ENCODE measurements at regions not wholly inside any gene's neighbourhood (a gene's known extent, or its start where the extent isn't known, plus 50 kb on each side); places are given as distances from the start of the nearest gene placed in this dataset.

- WGBS (ENCODE audit: insufficient coverage, insufficient read length): no CpG with 5 or more reads among the region's 3 CpGs
- no peaks in the 10 kb centered on the region for H3K4me1 ChIP-seq (ENCODE audit: control insufficient read depth, insufficient read depth, low read length)
- DNase-seq (ENCODE audit: low read depth, low spot score): no peak
- no peaks in the 10 kb centered on the region for H3K9me3 ChIP-seq (ENCODE audit: control insufficient read depth, insufficient read depth, low read length)
- no peak overlapping the region for H3K4me3 ChIP-seq (ENCODE audit: low read length)
- no peak overlapping the region for H3K27ac ChIP-seq (ENCODE audit: low read length)
- no peaks in the 10 kb centered on the region for H3K36me3 ChIP-seq (ENCODE audit: control insufficient read depth, insufficient read depth, low read length)
- no peaks in the 10 kb centered on the region for H3K27me3 ChIP-seq (ENCODE audit: control insufficient read depth, insufficient read depth, low read length)
Measured at GRCh38 chr1:65691972-65692371, 100.7 kb upstream of the PDE4B start.

- H3K27ac ChIP-seq (ENCODE audit: low read length): no peak overlapping the region
- H3K4me3 ChIP-seq (ENCODE audit: low read length): no peak overlapping the region
- no peaks in the 10 kb centered on the region for H3K36me3 ChIP-seq (ENCODE audit: control insufficient read depth, insufficient read depth, low read length)
- no CpG with 5 or more reads among the region's 2 CpGs for WGBS (ENCODE audit: insufficient coverage, insufficient read length)
- no peaks in the 10 kb centered on the region for H3K4me1 ChIP-seq (ENCODE audit: control insufficient read depth, insufficient read depth, low read length)
- no peaks in the 10 kb centered on the region for H3K9me3 ChIP-seq (ENCODE audit: control insufficient read depth, insufficient read depth, low read length)
- no peaks in the 10 kb centered on the region for H3K27me3 ChIP-seq (ENCODE audit: control insufficient read depth, insufficient read depth, low read length)
- no peak for DNase-seq (ENCODE audit: low read depth, low spot score)
Measured at GRCh38 chr1:65694126-65694525, 98.6 kb upstream of the PDE4B start.

- Histone ChIP-seq H3K4me3 (ENCODE audit: low read length) (no peak overlapping the region), H3K36me3 (ENCODE audit: control insufficient read depth, insufficient read depth, low read length) (no peaks in the 10 kb centered on the region), H3K27me3 (ENCODE audit: control insufficient read depth, insufficient read depth, low read length) (no peaks in the 10 kb centered on the region), H3K27ac (ENCODE audit: low read length) (no peak overlapping the region), H3K4me1 (ENCODE audit: control insufficient read depth, insufficient read depth, low read length) (no peaks in the 10 kb centered on the region), H3K9me3 (ENCODE audit: control insufficient read depth, insufficient read depth, low read length) (no peaks in the 10 kb centered on the region)
- WGBS (ENCODE audit: insufficient coverage, insufficient read length): no CpG with 5 or more reads among the region's 2 CpGs
- DNase-seq (ENCODE audit: low read depth, low spot score): no peak
Measured at GRCh38 chr1:65694933-65695332, 97.8 kb upstream of the PDE4B start.

- DNase-seq (ENCODE audit: low read depth, low spot score): no peak
- Histone ChIP-seq H3K27me3 (ENCODE audit: control insufficient read depth, insufficient read depth, low read length) (no peaks in the 10 kb centered on the region), H3K4me1 (ENCODE audit: control insufficient read depth, insufficient read depth, low read length) (no peaks in the 10 kb centered on the region), H3K4me3 (ENCODE audit: low read length) (no peak overlapping the region), H3K27ac (ENCODE audit: low read length) (no peak overlapping the region), H3K9me3 (ENCODE audit: control insufficient read depth, insufficient read depth, low read length) (no peaks in the 10 kb centered on the region), H3K36me3 (ENCODE audit: control insufficient read depth, insufficient read depth, low read length) (no peaks in the 10 kb centered on the region)
- whole genome bisulfite sequencing (ENCODE audit: insufficient coverage, insufficient read length): no CpG with 5 or more reads among the region's 2 CpGs
Measured at GRCh38 chr1:65698590-65698989, 94.1 kb upstream of the PDE4B start.

GRCh38 chr1:65703853-65704252 lies 88.8 kb upstream of the PDE4B start:
- WGBS (ENCODE audit: insufficient coverage, insufficient read length): no CpG with 5 or more reads among the region's 4 CpGs
- Histone ChIP-seq H3K9me3 (ENCODE audit: control insufficient read depth, insufficient read depth, low read length) (no peaks in the 10 kb centered on the region), H3K36me3 (ENCODE audit: control insufficient read depth, insufficient read depth, low read length) (no peaks in the 10 kb centered on the region), H3K27ac (ENCODE audit: low read length) (no peak overlapping the region), H3K4me3 (ENCODE audit: low read length) (no peak overlapping the region), H3K27me3 (ENCODE audit: control insufficient read depth, insufficient read depth, low read length) (no peaks in the 10 kb centered on the region), H3K4me1 (ENCODE audit: control insufficient read depth, insufficient read depth, low read length) (no peaks in the 10 kb centered on the region)
- DNase-seq (ENCODE audit: low read depth, low spot score): no peak

- no peaks in the 10 kb centered on the region for H3K4me1 ChIP-seq (ENCODE audit: control insufficient read depth, insufficient read depth, low read length)
- H3K27me3 ChIP-seq (ENCODE audit: control insufficient read depth, insufficient read depth, low read length): no peaks in the 10 kb centered on the region
- no peaks in the 10 kb centered on the region for H3K9me3 ChIP-seq (ENCODE audit: control insufficient read depth, insufficient read depth, low read length)
- H3K4me3 ChIP-seq (ENCODE audit: low read length): no peak overlapping the region
- no CpG with 5 or more reads among the region's 2 CpGs for WGBS (ENCODE audit: insufficient coverage, insufficient read length)
- DNase-seq (ENCODE audit: low read depth, low spot score): no peak
- H3K36me3 ChIP-seq (ENCODE audit: control insufficient read depth, insufficient read depth, low read length): no peaks in the 10 kb centered on the region
- no peak overlapping the region for H3K27ac ChIP-seq (ENCODE audit: low read length)
Measured at GRCh38 chr1:65704318-65704717, 88.4 kb upstream of the PDE4B start.

- Histone ChIP-seq H3K36me3 (ENCODE audit: control insufficient read depth, insufficient read depth, low read length) (no peaks in the 10 kb centered on the region), H3K9me3 (ENCODE audit: control insufficient read depth, insufficient read depth, low read length) (no peaks in the 10 kb centered on the region), H3K4me3 (ENCODE audit: low read length) (no peak overlapping the region), H3K27ac (ENCODE audit: low read length) (no peak overlapping the region), H3K4me1 (ENCODE audit: control insufficient read depth, insufficient read depth, low read length) (no peaks in the 10 kb centered on the region; the same call in 1 of the 2 replicates), H3K27me3 (ENCODE audit: control insufficient read depth, insufficient read depth, low read length) (no peaks in the 10 kb centered on the region)
- WGBS (ENCODE audit: insufficient coverage, insufficient read length): no CpG with 5 or more reads among the region's 3 CpGs
- no peak for DNase-seq (ENCODE audit: low read depth, low spot score)
Measured at GRCh38 chr1:65717815-65718454, 74.8 kb upstream of the PDE4B start.

- no peak for DNase-seq (ENCODE audit: low read depth, low spot score)
- Histone ChIP-seq H3K9me3 (ENCODE audit: control insufficient read depth, insufficient read depth, low read length) (no peaks in the 10 kb centered on the region), H3K27me3 (ENCODE audit: control insufficient read depth, insufficient read depth, low read length) (no peaks in the 10 kb centered on the region), H3K4me3 (ENCODE audit: low read length) (no peak overlapping the region), H3K36me3 (ENCODE audit: control insufficient read depth, insufficient read depth, low read length) (no peaks in the 10 kb centered on the region), H3K4me1 (ENCODE audit: control insufficient read depth, insufficient read depth, low read length) (no peaks in the 10 kb centered on the region; the same call in 1 of the 2 replicates), H3K27ac (ENCODE audit: low read length) (no peak overlapping the region)
- no CpG with 5 or more reads among the region's 5 CpGs for WGBS (ENCODE audit: insufficient coverage, insufficient read length)
Measured at GRCh38 chr1:65719391-65719790, 73.3 kb upstream of the PDE4B start.

GRCh38 chr1:65722461-65722860 lies 70.2 kb upstream of the PDE4B start:
- Histone ChIP-seq H3K27ac (ENCODE audit: low read length) (no peak overlapping the region), H3K4me3 (ENCODE audit: low read length) (no peak overlapping the region), H3K27me3 (ENCODE audit: control insufficient read depth, insufficient read depth, low read length) (no peaks in the 10 kb centered on the region), H3K4me1 (ENCODE audit: control insufficient read depth, insufficient read depth, low read length) (no peaks in the 10 kb centered on the region; the same call in 1 of the 2 replicates), H3K9me3 (ENCODE audit: control insufficient read depth, insufficient read depth, low read length) (no peaks in the 10 kb centered on the region), H3K36me3 (ENCODE audit: control insufficient read depth, insufficient read depth, low read length) (no peaks in the 10 kb centered on the region)
- no CpG with 5 or more reads among the region's 5 CpGs for WGBS (ENCODE audit: insufficient coverage, insufficient read length)
- DNase-seq (ENCODE audit: low read depth, low spot score): no peak

GRCh38 chr1:65724151-65724550 lies 68.5 kb upstream of the PDE4B start:
- H3K27ac ChIP-seq (ENCODE audit: low read length): no peak overlapping the region
- H3K4me3 ChIP-seq (ENCODE audit: low read length): no peak overlapping the region
- no peaks in the 10 kb centered on the region for H3K36me3 ChIP-seq (ENCODE audit: control insufficient read depth, insufficient read depth, low read length)
- H3K4me1 ChIP-seq (ENCODE audit: control insufficient read depth, insufficient read depth, low read length): no peaks in the 10 kb centered on the region
- no peaks in the 10 kb centered on the region for H3K9me3 ChIP-seq (ENCODE audit: control insufficient read depth, insufficient read depth, low read length)
- no peak for DNase-seq (ENCODE audit: low read depth, low spot score)
- H3K27me3 ChIP-seq (ENCODE audit: control insufficient read depth, insufficient read depth, low read length): no peaks in the 10 kb centered on the region

GRCh38 chr1:65725064-65725463 lies 67.6 kb upstream of the PDE4B start:
- WGBS (ENCODE audit: insufficient coverage, insufficient read length): no CpG with 5 or more reads among the region's 3 CpGs
- H3K27me3 ChIP-seq (ENCODE audit: control insufficient read depth, insufficient read depth, low read length): no peaks in the 10 kb centered on the region
- no peak overlapping the region for H3K27ac ChIP-seq (ENCODE audit: low read length)
- H3K4me1 ChIP-seq (ENCODE audit: control insufficient read depth, insufficient read depth, low read length): no peaks in the 10 kb centered on the region
- H3K4me3 ChIP-seq (ENCODE audit: low read length): no peak overlapping the region
- no peaks in the 10 kb centered on the region for H3K36me3 ChIP-seq (ENCODE audit: control insufficient read depth, insufficient read depth, low read length)
- H3K9me3 ChIP-seq (ENCODE audit: control insufficient read depth, insufficient read depth, low read length): no peaks in the 10 kb centered on the region
- no peak for DNase-seq (ENCODE audit: low read depth, low spot score)

Data from iPS DF 6.9 (cell line).